H1 (cell line): ENCODE measurements at regions not wholly inside any gene's neighbourhood (a gene's known extent, or its start where the extent isn't known, plus 50 kb on each side); places are given as distances from the start of the nearest gene placed in this dataset.

Experiments used
- CTCF ChIA-PET: fragments of 300-600 bp; sonication (Branson Sonifier 250); formaldehyde crosslinking; loops from one replicate; lab custom pipeline; 2021; ENCODE audit not compliant: partially characterized antibody; lab: Charles Lee
- POLR2A ChIA-PET: fragments of 300-600 bp; sonication (Branson Sonifier 250); formaldehyde crosslinking; loops from one replicate; lab custom pipeline; 2021; ENCODE audit warnings: inconsistent platforms; ENCODE audit not compliant: partially characterized antibody; lab: Charles Lee
- DNase-seq, 2 experiments: peaks; one replicate each; pipeline versions ENCODE4 v3.0.0 to v3.0.0-alpha.2; 2010 to 2022; ENCODE audit warnings: low spot score in 2 of 2, low read depth in 1 of 2, mixed read lengths in 1 of 2
- FAIRE-seq: peaks from 2 replicates; lab custom pipeline; 2011; peaks lifted over from hg19 to GRCh38; lab: Jason Lieb, UNC
- H2AFZ ChIP-seq: 2 replicates; pipeline ENCODE4 v1.8.1; 2012; ENCODE audit warnings: low read length, inconsistent platforms
- H2AK5ac ChIP-seq: 2 replicates; pipeline ENCODE4 v1.6.1; 2013; ENCODE audit warnings: low read depth, low read length
- H2BK120ac ChIP-seq: replicated peaks from 2 replicates; pipeline ENCODE3; 2013; ENCODE audit warnings: low read depth, low read length, inconsistent platforms
- H2BK12ac ChIP-seq: 2 replicates; pipeline ENCODE4 v1.6.1; 2013; ENCODE audit warnings: low read depth, low read length
- H2BK15ac ChIP-seq: 2 replicates; pipeline ENCODE4 v1.6.1; 2013; ENCODE audit warnings: low read length
- H2BK20ac ChIP-seq: 2 replicates; pipeline ENCODE4 v1.6.1; 2013; ENCODE audit warnings: low read length
- H2BK5ac ChIP-seq: 2 replicates; pipeline ENCODE4 v1.6.1; 2013; ENCODE audit warnings: low read depth, low read length
- H3K14ac ChIP-seq: 2 replicates; pipeline ENCODE4 v1.6.1; 2013; ENCODE audit warnings: inconsistent platforms; ENCODE audit not compliant: insufficient read length
- H3K18ac ChIP-seq: 2 replicates; pipeline ENCODE4 v1.6.1; 2013; ENCODE audit warnings: low read length; ENCODE audit errors: extremely low read depth
- H3K23ac ChIP-seq: 2 replicates; pipeline ENCODE4 v1.6.1; 2013; ENCODE audit warnings: inconsistent platforms; ENCODE audit not compliant: insufficient read length
- H3K23me2 ChIP-seq: 2 replicates; pipeline ENCODE4 v1.6.1; 2013; ENCODE audit warnings: low read depth, low read length
- H3K27ac ChIP-seq: 2 replicates; pipeline ENCODE4 v1.6.1; 2011; ENCODE audit warnings: low read depth, low read length, inconsistent platforms
- H3K27me3 ChIP-seq, 4 experiments: replicated peaks in 1 of 4; 1 replicate in 1 of 4; 2 replicates in 3 of 4; pipeline versions ENCODE4 v1.6.1 to v1.8.1; 2011 to 2013; ENCODE audit warnings: low read length in 3 of 4, mild to moderate bottlenecking in 3 of 4, inconsistent platforms in 2 of 4, mixed read lengths in 2 of 4, moderate library complexity in 1 of 4; ENCODE audit not compliant: control insufficient read depth in 3 of 4, insufficient read depth in 3 of 4; ENCODE audit errors: extremely low read depth in 1 of 4
- H3K36me3 ChIP-seq, 4 experiments: 2 replicates each; pipeline versions ENCODE4 v1.6.1 to v1.8.1; 2011 to 2013; ENCODE audit warnings: mild to moderate bottlenecking in 4 of 4, low read length in 3 of 4, moderate library complexity in 2 of 4, control low read depth in 1 of 4, inconsistent platforms in 1 of 4; ENCODE audit not compliant: insufficient read depth in 4 of 4, control insufficient read depth in 2 of 4
- H3K4ac ChIP-seq: replicated peaks from 2 replicates; pipeline ENCODE3; 2013; ENCODE audit warnings: low read length, low read depth, mixed read lengths, inconsistent platforms; ENCODE audit not compliant: insufficient read length
- H3K4me1 ChIP-seq, 4 experiments: replicated peaks in 1 of 4; 1 replicate in 1 of 4; 2 replicates in 3 of 4; pipeline versions ENCODE4 v1.6.1 to v1.8.1; 2011 to 2013; ENCODE audit warnings: low read length in 3 of 4, inconsistent platforms in 2 of 4, mixed read lengths in 1 of 4; ENCODE audit not compliant: insufficient read depth in 4 of 4, control insufficient read depth in 3 of 4
- H3K4me2 ChIP-seq, 2 experiments: 2 replicates each; pipeline versions ENCODE4 v1.6.1 to v1.8.1; 2011 to 2013; ENCODE audit warnings: low read depth in 2 of 2, low read length in 2 of 2, control low read depth in 1 of 2, inconsistent platforms in 1 of 2, mild to moderate bottlenecking in 1 of 2; ENCODE audit not compliant: insufficient read depth in 1 of 2
- H3K4me3 ChIP-seq, 4 experiments: fragments of 200-600, 300-600 bp in 1 of 4; sonication (generic), shearing (Covaris generic), sonication (Bioruptor Twin) in 1 of 4; 2 replicates each; pipeline versions ENCODE4 v1.5.1 to v1.8.1; 2011 to 2016; ENCODE audit warnings: low read length in 4 of 4, low read depth in 3 of 4, control low read depth in 2 of 4, inconsistent platforms in 2 of 4, mild to moderate bottlenecking in 2 of 4, mixed read lengths in 1 of 4, moderate library complexity in 1 of 4; ENCODE audit not compliant: insufficient read depth in 2 of 4; ENCODE audit errors: extremely low read depth in 1 of 4
- H3K56ac ChIP-seq: replicated peaks from 2 replicates; pipeline ENCODE3; 2013; ENCODE audit warnings: low read depth, mild to moderate bottlenecking, mixed read lengths, low read length, inconsistent platforms; ENCODE audit not compliant: insufficient read length
- H3K79me1 ChIP-seq: 2 replicates; pipeline ENCODE4 v1.6.1; 2013; ENCODE audit warnings: low read depth, low read length, control low read depth
- H3K79me2 ChIP-seq, 2 experiments: 2 replicates each; pipeline versions ENCODE4 v1.6.1 to v1.8.1; 2012 to 2013; ENCODE audit warnings: low read length in 2 of 2, mild to moderate bottlenecking in 2 of 2, inconsistent platforms in 1 of 2; ENCODE audit not compliant: insufficient read depth in 2 of 2, control insufficient read depth in 1 of 2
- H3K9ac ChIP-seq, 4 experiments: replicated peaks in 1 of 4; 1 replicate in 1 of 4; 2 replicates in 3 of 4; pipeline versions ENCODE4 v1.6.1 to v1.8.1; 2011 to 2013; ENCODE audit warnings: low read depth in 3 of 4, low read length in 3 of 4, control low read depth in 2 of 4, mild to moderate bottlenecking in 2 of 4, moderate library complexity in 2 of 4, inconsistent platforms in 1 of 4; ENCODE audit errors: extremely low read depth in 1 of 4
- H3K9me3 ChIP-seq, 2 experiments: 2 replicates each; pipeline versions ENCODE4 v1.6.1 to v1.8.1; 2012 to 2013; ENCODE audit warnings: mild to moderate bottlenecking in 2 of 2, moderate library complexity in 2 of 2, control low read depth in 1 of 2, inconsistent platforms in 1 of 2, low read depth in 1 of 2, low read length in 1 of 2, mixed read lengths in 1 of 2; ENCODE audit not compliant: insufficient read depth in 2 of 2
- H4K20me1 ChIP-seq, 2 experiments: replicated peaks in 1 of 2; 2 replicates each; pipeline versions ENCODE3 to v1.8.1; 2011 to 2013; ENCODE audit warnings: inconsistent platforms in 2 of 2, low read length in 2 of 2, mild to moderate bottlenecking in 1 of 2; ENCODE audit not compliant: insufficient read depth in 2 of 2, control insufficient read depth in 1 of 2
- H4K5ac ChIP-seq: 2 replicates; pipeline ENCODE4 v1.6.1; 2013; ENCODE audit warnings: low read length, low read depth, mixed read lengths, inconsistent platforms; ENCODE audit not compliant: insufficient read length
- H4K8ac ChIP-seq: 2 replicates; pipeline ENCODE4 v1.8.0; 2013; ENCODE audit warnings: mild to moderate bottlenecking, moderate library complexity, low read length, inconsistent platforms; ENCODE audit not compliant: insufficient read depth; ENCODE audit errors: extremely low read depth
- H4K91ac ChIP-seq: replicated peaks from 2 replicates; pipeline ENCODE3; 2013; ENCODE audit warnings: low read length, mixed read lengths, inconsistent platforms; ENCODE audit not compliant: insufficient read length
- EGR1 ChIP-seq: IDR thresholded peaks from 2 replicates; pipeline ENCODE4 v1.6.1; 2011; ENCODE audit warnings: low read depth, low read length, borderline replicate concordance
- EZH2 ChIP-seq: fragments of 200-600 bp; sonication (generic); IDR thresholded peaks from 2 replicates; pipeline ENCODE4 v1.7.1; 2012; ENCODE audit warnings: low read depth, mild to moderate bottlenecking, moderate library complexity, low read length, inconsistent platforms; ENCODE audit not compliant: severe bottlenecking
- GTF2F1 ChIP-seq: IDR thresholded peaks from 2 replicates; pipeline ENCODE4 v1.6.1; 2012; ENCODE audit warnings: low read depth, low read length, improper control_type of control experiment, borderline replicate concordance
- HDAC2 ChIP-seq, 2 experiments: fragments of 300-600 bp in 1 of 2; sonication (generic) in 1 of 2; IDR thresholded peaks; 2 replicates each; pipeline ENCODE4 v1.6.1; 2011 to 2012; ENCODE audit warnings: low read depth in 2 of 2, low read length in 2 of 2, mild to moderate bottlenecking in 2 of 2, moderate library complexity in 2 of 2, borderline replicate concordance in 1 of 2, inconsistent platforms in 1 of 2
- KDM5A ChIP-seq: fragments of 200-600 bp; IDR thresholded peaks from 2 replicates; pipeline ENCODE4 v1.7.1; 2012; ENCODE audit warnings: mild to moderate bottlenecking, low read length, inconsistent platforms, mixed read lengths
- NANOG ChIP-seq: IDR thresholded peaks from 2 replicates; pipeline ENCODE4 v1.6.1; 2011; ENCODE audit warnings: low read length, low read depth, mild to moderate bottlenecking, inconsistent platforms; ENCODE audit not compliant: insufficient read depth, poor library complexity, severe bottlenecking
- RBBP5 ChIP-seq: IDR thresholded peaks from 2 replicates; pipeline ENCODE4 v1.7.1; 2012; ENCODE audit warnings: low read depth, mild to moderate bottlenecking, inconsistent platforms, low read length, moderate library complexity, borderline replicate concordance
- RNF2 ChIP-seq: fragments of 200-900, 300-1000 bp; sonication (generic); IDR thresholded peaks from 2 replicates; pipeline ENCODE4 v1.7.1; 2016; ENCODE audit warnings: borderline replicate concordance, low read depth, mild to moderate bottlenecking, antibody characterized with exemption, low read length; ENCODE audit not compliant: poor library complexity, severe bottlenecking; ENCODE audit errors: missing control alignments
- SAP30 ChIP-seq: fragments of 300-600 bp; sonication (generic); IDR thresholded peaks from 2 replicates; pipeline ENCODE4 v1.7.1; 2012; ENCODE audit warnings: low read length, moderate library complexity, mild to moderate bottlenecking, inconsistent platforms; ENCODE audit not compliant: insufficient read depth, insufficient replicate concordance
- SP1 ChIP-seq: IDR thresholded peaks from 2 replicates; pipeline ENCODE4 v1.6.1; 2011; ENCODE audit warnings: low read depth, low read length
- SP4 ChIP-seq: IDR thresholded peaks from 2 replicates; pipeline ENCODE4 v1.6.1; 2012; ENCODE audit warnings: low read length, inconsistent platforms
- SUZ12 ChIP-seq: fragments of 200-600 bp; sonication (generic); IDR thresholded peaks from 2 replicates; pipeline ENCODE4 v1.6.1; 2012; ENCODE audit warnings: mild to moderate bottlenecking, inconsistent platforms, low read length, moderate library complexity, mixed read lengths
- TAF1 ChIP-seq: IDR thresholded peaks from 2 replicates; pipeline ENCODE4 v1.6.1; 2011; ENCODE audit warnings: mild to moderate bottlenecking, low read depth, low read length
- YY1 ChIP-seq: IDR thresholded peaks from 2 replicates; pipeline ENCODE4 v1.6.1; 2011; ENCODE audit warnings: low read depth, mild to moderate bottlenecking, low read length
- WGBS, 2 experiments: shearing (Covaris generic) in 1 of 2; methylation state at CpG; one replicate each; pipeline versions ENCODE4 v1.1.6 to v1.1.7; 2013 to 2015; ENCODE audit warnings: low lambda C conversion rate in 2 of 2, mixed read lengths in 2 of 2, inconsistent platforms in 1 of 2, low coverage in 1 of 2, missing lambda C conversion rate in 1 of 2; ENCODE audit not compliant: insufficient replicate concordance in 2 of 2, insufficient coverage in 1 of 2, insufficient read length in 1 of 2; ENCODE audit errors: extremely low coverage in 1 of 2, missing lambda C conversion rate in 1 of 2; 5-methylcytosine and 5-hydroxymethylcytosine counted together

- Histone ChIP-seq H2BK15ac (no peak overlapping the region), H3K14ac (no peak overlapping the region), H2AFZ (no peak overlapping the region), H4K8ac (no peak overlapping the region), H2BK12ac (no peak overlapping the region), H4K5ac (no peak overlapping the region), H2BK120ac (no peak overlapping the region), H3K36me3 (no peaks in the 10 kb centered on the region), H3K56ac (no peak overlapping the region), H2BK5ac (no peak overlapping the region), H3K79me2 (no peaks in the 10 kb centered on the region), H3K4me3 (no peak overlapping the region), H4K91ac (no peak overlapping the region), H3K9ac (no peak overlapping the region), H3K23ac (no peak overlapping the region), H3K18ac (no peak overlapping the region), H3K4me1 (peaks cover 0 to 3% (median 2%) of the 10 kb centered on the region in 4 experiments; a peak in 3 of 7 replicates), H3K27ac (no peak overlapping the region), H3K79me1 (no peaks in the 10 kb centered on the region), H4K20me1 (no peaks in the 10 kb centered on the region), H3K4me2 (no peak overlapping the region), H3K9me3 (no peaks in the 10 kb centered on the region), H2BK20ac (no peak overlapping the region), H3K23me2 (no peaks in the 10 kb centered on the region), H3K27me3 (no peaks in the 10 kb centered on the region), H2AK5ac (no peak overlapping the region), H3K4ac (no peak overlapping the region)
- ChIA-PET POLR2A (no interaction called here), CTCF (interaction anchor here (1.6 to 3.8 kb wide), 2 partner anchors 45 to 199 kb away, joined by 5 to 10 read pairs; no protein-coding TSS in a partner anchor)
- WGBS, 2 experiments, result 91% methylated on average over 3 of the region's 3 CpGs; no CpG with 5 or more reads in 1 of the 2 experiments
- no peak for FAIRE-seq
- no peak for DNase-seq
- TF ChIP-seq YY1 (no peak), KDM5A (no peak), HDAC2 (IDR thresholded peaks at IDR 0.05; ENCODE audit: borderline replicate concordance in 1 of 2, low read depth in 2 of 2, low read length in 2 of 2) (no peak), RBBP5 (no peak), RNF2 (no peak), SP4 (no peak), GTF2F1 (no peak), SP1 (no peak), SUZ12 (no peak), TAF1 (no peak), NANOG (no peak), EGR1 (no peak), SAP30 (no peak), EZH2 (no peak)
Measured at GRCh38 chr10:91051829-91052228, 130.9 kb upstream of the ANKRD1 start.
